ENCODE measurements at regions not wholly inside any gene's neighbourhood (a gene's known extent, or its start where the extent isn't known, plus 50 kb on each side); places are given as distances from the start of the nearest gene placed in this dataset.
"Not testable (repeated sequence)": the region's sequence is repeated elsewhere in the genome, so short reads cannot be mapped to it uniquely, and the experiment has no call there.

DNA sequence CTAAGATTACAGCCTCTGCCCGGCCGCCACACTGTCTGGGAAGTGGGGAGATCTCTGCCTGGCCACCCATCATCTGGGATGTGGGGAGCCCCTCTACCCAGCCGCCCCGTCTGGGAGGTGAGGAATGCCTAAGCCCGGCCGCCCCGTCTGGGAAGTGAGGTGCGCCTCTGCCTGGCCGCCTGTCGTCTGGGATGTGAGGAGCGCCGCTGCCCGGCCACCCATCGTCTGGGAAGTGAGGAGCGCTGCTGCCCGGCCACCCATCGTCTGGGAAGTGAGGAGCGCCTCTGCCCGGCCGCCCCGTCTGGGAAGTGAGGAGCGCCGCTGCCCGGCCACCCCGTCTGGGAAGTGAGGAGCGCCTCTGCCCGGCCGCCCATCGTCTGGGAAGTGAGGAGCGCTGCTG, 135.9 kb upstream of the PROKR2 start:
- H3K4me2 ChIP-seq (ENCODE audit: low read length); H3F3A ChIP-seq (ENCODE audit: control insufficient read depth, insufficient read depth); H3K4me1 ChIP-seq (ENCODE audit: control insufficient read depth, low read length); H3K4me3 ChIP-seq (ENCODE audit: low read length); H3K9me3 ChIP-seq (ENCODE audit: control insufficient read depth, insufficient read depth, low read length); H3K27ac ChIP-seq (ENCODE audit: low read depth, low read length); H3K9me2 ChIP-seq (replicated peaks; ENCODE audit: control insufficient read depth, low read length); H3K79me2 ChIP-seq (ENCODE audit: control insufficient read depth, low read length); H3K36me3 ChIP-seq (ENCODE audit: control insufficient read depth, low read length); H4K20me1 ChIP-seq (ENCODE audit: control insufficient read depth, insufficient read depth, low read depth, low read length); H3K27me3 ChIP-seq (ENCODE audit: control insufficient read depth, low read length): not testable (repeated sequence)

DNA sequence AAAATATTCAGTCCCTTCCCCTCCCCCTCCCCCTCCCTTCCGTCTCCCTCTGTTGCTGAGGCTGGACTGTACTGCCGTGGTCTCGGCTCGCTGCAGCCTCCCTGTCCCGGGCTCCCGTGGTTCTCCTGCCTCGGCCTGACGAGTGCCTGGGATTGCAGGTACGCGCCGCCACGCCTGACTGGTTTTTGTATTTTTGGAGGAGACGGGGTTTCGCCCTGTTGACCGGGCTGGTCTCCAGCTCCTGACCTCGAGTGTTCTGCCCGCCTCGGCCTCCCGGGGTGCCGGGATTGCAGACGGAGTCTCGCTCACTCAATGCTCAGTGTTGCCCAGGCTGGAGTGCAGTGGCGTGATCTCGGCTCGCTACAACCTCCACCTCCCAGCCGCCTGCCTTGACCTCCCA, 135.5 kb upstream of the PROKR2 start:
- H3K36me3 ChIP-seq (ENCODE audit: control insufficient read depth, low read length); H3K4me1 ChIP-seq (ENCODE audit: control insufficient read depth, low read length); H3K27ac ChIP-seq (ENCODE audit: low read depth, low read length); H3K9me3 ChIP-seq (ENCODE audit: control insufficient read depth, insufficient read depth, low read length); H3K79me2 ChIP-seq (ENCODE audit: control insufficient read depth, low read length); H4K20me1 ChIP-seq (ENCODE audit: control insufficient read depth, insufficient read depth, low read depth, low read length); H3K9me2 ChIP-seq (replicated peaks; ENCODE audit: control insufficient read depth, low read length); H3K27me3 ChIP-seq (ENCODE audit: control insufficient read depth, low read length); H3K4me3 ChIP-seq (ENCODE audit: low read length); H3F3A ChIP-seq (ENCODE audit: control insufficient read depth, insufficient read depth); H3K4me2 ChIP-seq (ENCODE audit: low read length): not testable (repeated sequence)

DNA sequence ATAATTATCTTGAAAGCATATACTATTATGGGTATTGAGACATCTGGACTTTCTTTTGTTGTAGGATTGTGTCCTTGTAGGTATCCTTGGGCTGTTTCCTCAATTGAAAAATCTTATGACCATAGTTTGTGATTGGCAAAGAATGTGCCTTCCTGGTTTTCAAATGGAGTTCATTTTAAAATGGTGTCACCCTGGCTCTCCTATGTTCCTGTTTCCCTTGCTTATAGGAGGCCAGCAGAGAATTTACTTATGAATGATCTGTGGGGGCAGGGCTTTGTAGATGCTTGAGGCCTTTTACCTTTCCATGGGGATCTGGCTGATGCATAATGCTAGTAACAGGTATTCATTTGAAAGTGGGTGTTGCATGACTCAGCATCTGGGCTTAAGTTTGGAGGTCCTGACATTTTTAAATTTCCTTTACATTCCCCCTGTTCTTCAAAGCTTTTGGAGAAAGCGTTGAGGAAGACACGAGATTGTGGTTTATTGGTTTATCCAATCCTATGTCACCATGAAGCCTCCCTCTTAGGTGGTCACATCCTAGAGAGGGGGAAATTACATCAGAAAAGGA, 135.0 kb upstream of the PROKR2 start:
- H3K4me2 ChIP-seq (ENCODE audit: low read length): no peak overlapping the region
- no peak for TF ChIP-seq EZH2phosphoT487 (IDR thresholded peaks at IDR 0.05; ENCODE audit: borderline replicate concordance, low read length)
- TF ChIP-seq, protein P1, sequence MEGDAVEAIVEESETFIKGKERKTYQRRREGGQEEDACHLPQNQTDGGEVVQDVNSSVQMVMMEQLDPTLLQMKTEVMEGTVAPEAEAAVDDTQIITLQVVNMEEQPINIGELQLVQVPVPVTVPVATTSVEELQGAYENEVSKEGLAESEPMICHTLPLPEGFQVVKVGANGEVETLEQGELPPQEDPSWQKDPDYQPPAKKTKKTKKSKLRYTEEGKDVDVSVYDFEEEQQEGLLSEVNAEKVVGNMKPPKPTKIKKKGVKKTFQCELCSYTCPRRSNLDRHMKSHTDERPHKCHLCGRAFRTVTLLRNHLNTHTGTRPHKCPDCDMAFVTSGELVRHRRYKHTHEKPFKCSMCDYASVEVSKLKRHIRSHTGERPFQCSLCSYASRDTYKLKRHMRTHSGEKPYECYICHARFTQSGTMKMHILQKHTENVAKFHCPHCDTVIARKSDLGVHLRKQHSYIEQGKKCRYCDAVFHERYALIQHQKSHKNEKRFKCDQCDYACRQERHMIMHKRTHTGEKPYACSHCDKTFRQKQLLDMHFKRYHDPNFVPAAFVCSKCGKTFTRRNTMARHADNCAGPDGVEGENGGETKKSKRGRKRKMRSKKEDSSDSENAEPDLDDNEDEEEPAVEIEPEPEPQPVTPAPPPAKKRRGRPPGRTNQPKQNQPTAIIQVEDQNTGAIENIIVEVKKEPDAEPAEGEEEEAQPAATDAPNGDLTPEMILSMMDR (IDR thresholded peaks at IDR 0.05; ENCODE audit: low read depth, low read length, poor library complexity, severe bottlenecking): no peak
- no peaks in the 10 kb centered on the region for H3K79me2 ChIP-seq (ENCODE audit: control insufficient read depth, low read length)
- no peaks in the 10 kb centered on the region for H4K20me1 ChIP-seq (ENCODE audit: control insufficient read depth, insufficient read depth, low read depth, low read length)
- no peaks in the 10 kb centered on the region for H3F3A ChIP-seq (ENCODE audit: control insufficient read depth, insufficient read depth)
- peaks cover 4% of the 10 kb centered on the region; the same call in 1 of the 2 replicates for H3K27me3 ChIP-seq (ENCODE audit: control insufficient read depth, low read length)
- no peaks in the 10 kb centered on the region for H3K9me3 ChIP-seq (ENCODE audit: control insufficient read depth, insufficient read depth, low read length)
- H3K9me2 ChIP-seq (replicated peaks; ENCODE audit: control insufficient read depth, low read length): no peaks in the 10 kb centered on the region
- no peaks in the 10 kb centered on the region for H3K4me1 ChIP-seq (ENCODE audit: control insufficient read depth, low read length)
- H3K4me3 ChIP-seq (ENCODE audit: low read length): no peak overlapping the region
- H3K36me3 ChIP-seq (ENCODE audit: control insufficient read depth, low read length): no peaks in the 10 kb centered on the region
- no peak overlapping the region for H3K27ac ChIP-seq (ENCODE audit: low read depth, low read length)

DNA sequence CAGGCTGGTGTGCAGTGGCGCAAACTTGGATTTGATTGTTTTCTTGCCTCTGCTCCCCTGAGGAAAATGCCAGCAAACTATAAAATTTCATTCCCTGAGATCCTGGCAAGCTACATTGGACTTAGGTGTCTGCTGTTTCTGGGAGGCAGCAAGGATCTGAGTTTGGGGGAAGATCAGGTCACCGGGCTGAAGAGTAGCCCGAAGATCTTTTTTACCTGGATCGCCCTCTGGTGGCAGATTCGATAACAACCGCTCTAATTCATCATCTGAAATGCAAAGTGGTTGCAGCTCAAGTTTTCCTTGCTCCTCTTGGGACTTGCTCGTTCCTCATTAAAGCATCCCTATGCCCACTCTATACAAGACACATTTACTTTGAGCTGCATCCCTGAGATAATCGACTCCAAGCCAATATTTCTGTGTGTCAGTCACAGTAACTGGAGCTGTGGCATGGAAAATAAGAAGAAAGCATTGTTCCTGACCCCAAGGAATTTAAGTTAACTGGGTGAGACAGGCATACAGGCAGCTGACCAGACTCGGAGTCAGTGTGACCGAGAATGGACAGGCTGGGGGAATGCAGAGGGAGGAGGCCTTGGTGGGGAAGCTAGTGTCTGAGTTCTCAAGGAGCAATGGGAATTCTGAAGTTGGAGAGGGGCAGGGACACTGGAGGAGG, 131.8 kb upstream of the PROKR2 start:
- Histone ChIP-seq H3K27me3 (ENCODE audit: control insufficient read depth, low read length) (peaks cover 17% of the 10 kb centered on the region), H3K27ac (ENCODE audit: low read depth, low read length) (no peak overlapping the region), H3K36me3 (ENCODE audit: control insufficient read depth, low read length) (no peaks in the 10 kb centered on the region), H3K9me3 (ENCODE audit: control insufficient read depth, insufficient read depth, low read length) (no peaks in the 10 kb centered on the region), H3K4me1 (ENCODE audit: control insufficient read depth, low read length) (no peaks in the 10 kb centered on the region), H3K79me2 (ENCODE audit: control insufficient read depth, low read length) (no peaks in the 10 kb centered on the region), H3K4me3 (ENCODE audit: low read length) (no peak overlapping the region), H3K4me2 (ENCODE audit: low read length) (no peak overlapping the region), H4K20me1 (ENCODE audit: control insufficient read depth, insufficient read depth, low read depth, low read length) (no peaks in the 10 kb centered on the region), H3K9me2 (replicated peaks; ENCODE audit: control insufficient read depth, low read length) (no peaks in the 10 kb centered on the region), H3F3A (ENCODE audit: control insufficient read depth, insufficient read depth) (no peaks in the 10 kb centered on the region)
- TF ChIP-seq, protein P1 (IDR thresholded peaks at IDR 0.05; ENCODE audit: low read depth, low read length, poor library complexity, severe bottlenecking): peak; percentile 79
- no peak for TF ChIP-seq EZH2phosphoT487 (IDR thresholded peaks at IDR 0.05; ENCODE audit: borderline replicate concordance, low read length)
